ENCODE measurements at regions not wholly inside any gene's neighbourhood (a gene's known extent, or its start where the extent isn't known, plus 50 kb on each side); places are given as distances from the start of the nearest gene placed in this dataset.

DNA sequence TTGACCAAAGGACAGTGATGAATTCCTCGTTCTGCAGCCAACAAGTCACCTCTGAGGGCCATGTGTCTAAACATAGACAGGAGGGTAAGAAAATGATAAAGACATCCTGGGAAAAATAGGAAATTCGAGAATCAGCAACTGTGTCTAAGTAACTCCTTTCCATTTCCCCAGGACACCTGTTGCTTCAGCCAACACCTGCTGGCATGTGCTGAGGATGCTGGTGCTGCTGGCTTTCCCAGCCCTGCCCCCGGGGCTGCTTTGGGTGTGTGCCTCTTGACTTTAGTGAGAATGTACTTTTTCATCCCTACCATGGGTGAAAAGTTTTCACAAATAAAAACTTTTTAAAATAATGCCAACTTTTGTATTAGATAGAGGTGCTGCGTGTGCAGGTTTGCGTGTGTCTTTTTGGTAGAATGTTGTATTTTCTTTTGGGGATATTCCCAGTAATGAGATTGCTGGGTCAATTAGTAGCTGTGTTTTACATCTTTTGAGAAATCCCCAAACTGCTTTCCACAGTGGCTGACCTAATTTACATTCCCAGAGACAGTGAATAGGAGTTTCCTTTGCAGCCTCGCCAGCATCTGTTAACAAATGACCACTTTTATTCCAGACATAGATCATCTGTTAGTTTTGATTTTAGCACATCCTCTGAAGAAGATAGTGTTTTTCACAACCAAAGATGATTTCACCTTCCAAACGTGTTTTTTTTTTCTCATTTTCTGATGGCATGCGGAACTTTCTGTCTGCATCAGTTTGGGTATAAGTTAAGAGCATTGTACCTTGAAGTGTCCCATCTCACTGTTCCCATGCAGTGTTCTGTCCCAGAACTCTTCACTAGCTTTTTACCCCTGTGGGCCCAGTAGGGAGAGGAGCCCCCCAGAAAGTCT, 104.2 kb upstream of the ACBD5 start (continued):
- no peak for TF ChIP-seq SUPT20H (IDR thresholded peaks at IDR 0.05; ENCODE audit: borderline replicate concordance, control insufficient read depth, low read depth, low read length)
- TF ChIP-seq ZBED1 (IDR thresholded peaks at IDR 0.05; ENCODE audit: borderline replicate concordance) = no peak
- TF ChIP-seq, protein P1, sequence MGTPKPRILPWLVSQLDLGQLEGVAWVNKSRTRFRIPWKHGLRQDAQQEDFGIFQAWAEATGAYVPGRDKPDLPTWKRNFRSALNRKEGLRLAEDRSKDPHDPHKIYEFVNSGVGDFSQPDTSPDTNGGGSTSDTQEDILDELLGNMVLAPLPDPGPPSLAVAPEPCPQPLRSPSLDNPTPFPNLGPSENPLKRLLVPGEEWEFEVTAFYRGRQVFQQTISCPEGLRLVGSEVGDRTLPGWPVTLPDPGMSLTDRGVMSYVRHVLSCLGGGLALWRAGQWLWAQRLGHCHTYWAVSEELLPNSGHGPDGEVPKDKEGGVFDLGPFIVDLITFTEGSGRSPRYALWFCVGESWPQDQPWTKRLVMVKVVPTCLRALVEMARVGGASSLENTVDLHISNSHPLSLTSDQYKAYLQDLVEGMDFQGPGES (IDR thresholded peaks at IDR 0.05) = no peak
- TF ChIP-seq, protein P2, sequence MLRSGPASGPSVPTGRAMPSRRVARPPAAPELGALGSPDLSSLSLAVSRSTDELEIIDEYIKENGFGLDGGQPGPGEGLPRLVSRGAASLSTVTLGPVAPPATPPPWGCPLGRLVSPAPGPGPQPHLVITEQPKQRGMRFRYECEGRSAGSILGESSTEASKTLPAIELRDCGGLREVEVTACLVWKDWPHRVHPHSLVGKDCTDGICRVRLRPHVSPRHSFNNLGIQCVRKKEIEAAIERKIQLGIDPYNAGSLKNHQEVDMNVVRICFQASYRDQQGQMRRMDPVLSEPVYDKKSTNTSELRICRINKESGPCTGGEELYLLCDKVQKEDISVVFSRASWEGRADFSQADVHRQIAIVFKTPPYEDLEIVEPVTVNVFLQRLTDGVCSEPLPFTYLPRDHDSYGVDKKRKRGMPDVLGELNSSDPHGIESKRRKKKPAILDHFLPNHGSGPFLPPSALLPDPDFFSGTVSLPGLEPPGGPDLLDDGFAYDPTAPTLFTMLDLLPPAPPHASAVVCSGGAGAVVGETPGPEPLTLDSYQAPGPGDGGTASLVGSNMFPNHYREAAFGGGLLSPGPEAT (IDR thresholded peaks at IDR 0.05; ENCODE audit: low read depth) = peak; percentile 52; the same call in 1 of the 2 replicates
- TF ChIP-seq HDAC2 (IDR thresholded peaks at IDR 0.05) = no peak
- no peak for TF ChIP-seq ZNF207 (IDR thresholded peaks at IDR 0.05; ENCODE audit: borderline replicate concordance)
- TF ChIP-seq ZNF384 (IDR thresholded peaks at IDR 0.05; ENCODE audit: borderline replicate concordance, low read depth, low read length) = no peak
- TF ChIP-seq, protein P3, sequence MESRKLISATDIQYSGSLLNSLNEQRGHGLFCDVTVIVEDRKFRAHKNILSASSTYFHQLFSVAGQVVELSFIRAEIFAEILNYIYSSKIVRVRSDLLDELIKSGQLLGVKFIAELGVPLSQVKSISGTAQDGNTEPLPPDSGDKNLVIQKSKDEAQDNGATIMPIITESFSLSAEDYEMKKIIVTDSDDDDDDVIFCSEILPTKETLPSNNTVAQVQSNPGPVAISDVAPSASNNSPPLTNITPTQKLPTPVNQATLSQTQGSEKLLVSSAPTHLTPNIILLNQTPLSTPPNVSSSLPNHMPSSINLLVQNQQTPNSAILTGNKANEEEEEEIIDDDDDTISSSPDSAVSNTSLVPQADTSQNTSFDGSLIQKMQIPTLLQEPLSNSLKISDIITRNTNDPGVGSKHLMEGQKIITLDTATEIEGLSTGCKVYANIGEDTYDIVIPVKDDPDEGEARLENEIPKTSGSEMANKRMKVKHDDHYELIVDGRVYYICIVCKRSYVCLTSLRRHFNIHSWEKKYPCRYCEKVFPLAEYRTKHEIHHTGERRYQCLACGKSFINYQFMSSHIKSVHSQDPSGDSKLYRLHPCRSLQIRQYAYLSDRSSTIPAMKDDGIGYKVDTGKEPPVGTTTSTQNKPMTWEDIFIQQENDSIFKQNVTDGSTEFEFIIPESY (IDR thresholded peaks at IDR 0.05) = no peak
- no peak for TF ChIP-seq SREBF2 (IDR thresholded peaks at IDR 0.05; ENCODE audit: low read length)
- TF ChIP-seq, protein P4, sequence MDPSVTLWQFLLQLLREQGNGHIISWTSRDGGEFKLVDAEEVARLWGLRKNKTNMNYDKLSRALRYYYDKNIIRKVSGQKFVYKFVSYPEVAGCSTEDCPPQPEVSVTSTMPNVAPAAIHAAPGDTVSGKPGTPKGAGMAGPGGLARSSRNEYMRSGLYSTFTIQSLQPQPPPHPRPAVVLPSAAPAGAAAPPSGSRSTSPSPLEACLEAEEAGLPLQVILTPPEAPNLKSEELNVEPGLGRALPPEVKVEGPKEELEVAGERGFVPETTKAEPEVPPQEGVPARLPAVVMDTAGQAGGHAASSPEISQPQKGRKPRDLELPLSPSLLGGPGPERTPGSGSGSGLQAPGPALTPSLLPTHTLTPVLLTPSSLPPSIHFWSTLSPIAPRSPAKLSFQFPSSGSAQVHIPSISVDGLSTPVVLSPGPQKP (IDR thresholded peaks at IDR 0.05; ENCODE audit: low read depth, low read length) = no peak
- TF ChIP-seq RCOR1 (conservative IDR thresholded peaks at IDR 0.05; ENCODE audit: low read depth, low read length) = no peak
- no peak for TF ChIP-seq TAF1 (IDR thresholded peaks at IDR 0.05; ENCODE audit: borderline replicate concordance, low read depth, low read length)
- no peak for TF ChIP-seq TCF7 (IDR thresholded peaks at IDR 0.05; ENCODE audit: borderline replicate concordance)
- TF ChIP-seq BHLHE40 (IDR thresholded peaks at IDR 0.05; ENCODE audit: borderline replicate concordance in 1 of 2, low read depth in 2 of 2, low read length in 1 of 2) = no peak
- 0 out of 2 replicates have a peak, but pooled peaks have one; percentile 7 for TF ChIP-seq CBX5 (IDR thresholded peaks at IDR 0.05; ENCODE audit: low read depth)
- TF ChIP-seq, protein P5, sequence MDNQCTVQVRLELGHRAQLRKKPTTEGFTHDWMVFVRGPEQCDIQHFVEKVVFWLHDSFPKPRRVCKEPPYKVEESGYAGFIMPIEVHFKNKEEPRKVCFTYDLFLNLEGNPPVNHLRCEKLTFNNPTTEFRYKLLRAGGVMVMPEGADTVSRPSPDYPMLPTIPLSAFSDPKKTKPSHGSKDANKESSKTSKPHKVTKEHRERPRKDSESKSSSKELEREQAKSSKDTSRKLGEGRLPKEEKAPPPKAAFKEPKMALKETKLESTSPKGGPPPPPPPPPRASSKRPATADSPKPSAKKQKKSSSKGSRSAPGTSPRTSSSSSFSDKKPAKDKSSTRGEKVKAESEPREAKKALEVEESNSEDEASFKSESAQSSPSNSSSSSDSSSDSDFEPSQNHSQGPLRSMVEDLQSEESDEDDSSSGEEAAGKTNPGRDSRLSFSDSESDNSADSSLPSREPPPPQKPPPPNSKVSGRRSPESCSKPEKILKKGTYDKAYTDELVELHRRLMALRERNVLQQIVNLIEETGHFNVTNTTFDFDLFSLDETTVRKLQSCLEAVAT (IDR thresholded peaks at IDR 0.05) = no peak
- TF ChIP-seq POLR2A (IDR thresholded peaks at IDR 0.05; ENCODE audit: low read depth, low read length) = no peak
- no peak for TF ChIP-seq STAT3 (IDR thresholded peaks at IDR 0.05; ENCODE audit: low read depth, low read length)
- TF ChIP-seq GATAD2B (conservative IDR thresholded peaks at IDR 0.05; ENCODE audit: low read depth) = no peak
- TF ChIP-seq FOXM1 (IDR thresholded peaks at IDR 0.05; ENCODE audit: low read depth, low read length) = peak; percentile 20; the same call in 1 of the 2 replicates
- TF ChIP-seq NFXL1 (IDR thresholded peaks at IDR 0.05; ENCODE audit: borderline replicate concordance) = no peak
- peak; percentile 16; the same call in 1 of the 2 replicates for TF ChIP-seq NFIC (IDR thresholded peaks at IDR 0.05; ENCODE audit: low read depth, low read length)
